ENCODE measurements at regions not wholly inside any gene's neighbourhood (a gene's known extent, or its start where the extent isn't known, plus 50 kb on each side); places are given as distances from the start of the nearest gene placed in this dataset.

- no peak for TF ChIP-seq CTCF (IDR thresholded peaks at IDR 0.05; ENCODE audit: insufficient read depth, low read depth, low read length)
- H3K4me3 ChIP-seq (ENCODE audit: low read depth, low read length), result no peak overlapping the region
- no peak for DNase-seq (ENCODE audit: low read depth)
Observed at GRCh38 chr20:17827759-17828559, 128.2 kb downstream of the BANF2 start.

DNA sequence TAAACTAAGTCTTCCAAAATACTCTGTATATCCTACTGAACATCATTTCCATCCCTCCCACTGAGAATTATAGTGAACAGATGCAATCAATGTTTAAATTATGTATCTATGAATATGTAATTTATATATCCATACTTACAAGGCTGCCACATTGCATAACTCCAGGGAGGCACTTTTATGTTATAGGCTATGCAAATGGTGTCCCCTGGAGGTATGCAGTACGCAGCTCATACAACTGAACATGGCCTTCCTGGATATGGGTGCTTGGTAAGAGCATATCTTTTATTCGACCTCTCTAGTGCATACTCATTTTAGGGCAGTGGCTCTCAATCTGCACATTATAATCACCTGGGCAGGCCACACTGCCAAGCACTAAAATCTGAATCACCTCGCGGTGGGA is 127.3 kb downstream of the BANF2 start:
- no peak for TF ChIP-seq CTCF (IDR thresholded peaks at IDR 0.05; ENCODE audit: insufficient read depth, low read depth, low read length)
- H3K4me3 ChIP-seq (ENCODE audit: low read depth, low read length), result no peak overlapping the region
- DNase-seq (ENCODE audit: low read depth), result no peak

DNA sequence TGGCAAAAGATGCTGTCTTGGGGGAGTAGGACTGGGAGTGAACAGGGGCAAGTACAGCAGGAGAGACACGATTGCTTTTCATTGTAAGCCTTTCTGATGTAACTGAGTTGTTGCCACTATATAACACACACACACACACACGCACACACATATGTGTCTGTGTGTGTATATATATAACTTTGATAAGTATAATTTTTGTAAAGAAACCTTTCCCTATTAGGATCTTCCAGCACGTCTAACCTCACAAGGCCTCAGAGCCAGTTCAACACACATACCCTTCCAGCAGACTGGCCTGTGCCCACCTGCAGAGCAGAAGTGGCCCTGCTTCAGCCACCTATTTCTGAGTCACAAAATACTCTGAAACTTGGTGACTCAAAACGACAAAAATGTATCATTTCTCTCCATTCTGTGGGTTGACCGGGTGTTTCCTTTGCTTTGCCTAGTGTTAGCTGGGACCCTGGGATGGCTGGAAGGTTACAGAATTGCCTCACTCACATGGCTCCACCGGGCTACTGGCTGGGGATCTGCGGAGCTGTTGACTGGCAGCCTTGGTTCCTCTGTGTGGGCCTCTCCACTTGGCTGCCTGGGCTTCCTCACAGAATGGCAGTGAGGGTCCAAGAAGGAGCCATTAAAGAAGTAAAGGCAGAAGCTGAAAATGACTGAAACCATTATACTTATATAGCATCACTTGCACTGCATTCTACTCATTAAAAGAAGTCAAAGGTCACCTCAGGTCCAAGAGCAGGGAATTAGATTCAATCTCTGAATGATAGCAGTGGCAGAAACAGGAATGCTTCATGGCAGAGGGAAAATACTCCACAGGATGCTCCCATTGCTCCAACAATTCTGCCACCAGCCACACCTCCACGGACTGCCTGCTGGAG is 126.4 kb downstream of the BANF2 start:
- TF ChIP-seq CTCF (IDR thresholded peaks at IDR 0.05; ENCODE audit: insufficient read depth, low read depth, low read length), result no peak
- no peak overlapping the region for H3K4me3 ChIP-seq (ENCODE audit: low read depth, low read length)
- DNase-seq (ENCODE audit: low read depth), result no peak

DNA sequence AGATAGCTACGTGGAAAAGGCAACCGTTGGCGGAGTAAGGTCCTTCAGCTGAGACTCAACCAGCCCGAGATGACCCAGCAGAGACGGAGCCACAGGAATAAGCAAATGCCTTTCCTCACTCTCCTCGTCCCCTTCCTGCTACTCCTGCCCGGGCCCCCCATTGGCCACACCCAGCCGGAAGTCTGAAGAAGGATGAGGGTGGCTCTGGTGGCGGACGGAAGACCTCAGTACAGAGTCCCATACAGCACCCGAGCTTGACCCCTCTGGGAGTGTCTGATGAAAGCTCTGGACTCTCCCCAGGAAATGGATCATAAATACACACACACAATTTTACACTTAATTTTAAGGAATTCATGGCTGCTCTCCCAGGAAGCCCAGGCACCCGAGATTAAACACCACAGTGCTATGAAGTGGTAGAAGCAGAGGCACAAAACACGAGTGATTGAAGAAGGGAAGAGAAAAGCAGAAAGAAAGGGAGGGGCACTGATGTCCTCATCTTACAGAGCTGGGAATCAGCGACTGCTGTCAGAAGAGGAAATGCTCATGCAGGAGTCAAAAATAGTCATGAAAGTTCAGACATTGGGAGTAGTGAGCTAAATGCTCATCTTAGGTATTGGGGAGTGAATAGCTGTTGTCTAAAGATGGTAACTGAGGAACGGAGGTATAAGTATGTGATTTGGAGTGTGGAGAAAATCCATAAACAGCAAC is 125.6 kb downstream of the BANF2 start:
- TF ChIP-seq CTCF (IDR thresholded peaks at IDR 0.05; ENCODE audit: insufficient read depth, low read depth, low read length), result no peak
- H3K4me3 ChIP-seq (ENCODE audit: low read depth, low read length), result no peak overlapping the region
- DNase-seq (ENCODE audit: low read depth), result peak; percentile 62

GRCh38 chr20:17824676-17825251 is 125.0 kb downstream of the BANF2 start:
- H3K4me3 ChIP-seq (ENCODE audit: low read depth, low read length), result no peak overlapping the region
- no peak for TF ChIP-seq CTCF (IDR thresholded peaks at IDR 0.05; ENCODE audit: insufficient read depth, low read depth, low read length)
- no peak for DNase-seq (ENCODE audit: low read depth)

GRCh38 chr20:17823409-17824144 is 123.8 kb downstream of the BANF2 start:
- no peak for TF ChIP-seq CTCF (IDR thresholded peaks at IDR 0.05; ENCODE audit: insufficient read depth, low read depth, low read length)
- DNase-seq (ENCODE audit: low read depth), result no peak

More at GRCh38 chr20:17823409-17824144, 123.8 kb downstream of the BANF2 start:
- no peak overlapping the region for H3K4me3 ChIP-seq (ENCODE audit: low read depth, low read length)

Measured in fibroblast of villous mesenchyme (primary cell).